WTC11 (cell line): ENCODE measurements at regions not wholly inside any gene's neighbourhood (a gene's known extent, or its start where the extent isn't known, plus 50 kb on each side); places are given as distances from the start of the nearest gene placed in this dataset.

Experiments used
- ATAC-seq: fragments of 200-7000 bp; cut with Tn5 transposase; 2 replicates; pipeline ENCODE4 v1.10.0; 2021; ENCODE audit warnings: mild to moderate bottlenecking, moderate library complexity
- CTCF ChIA-PET: fragments of 300-600 bp; sonication (Branson Sonifier 250); formaldehyde crosslinking; loops from one replicate; lab custom pipeline; 2021; ENCODE audit warnings: antibody characterized with exemption; lab: Charles Lee
- POLR2A ChIA-PET: fragments of 350-600 bp; sonication (Branson Sonifier 250); formaldehyde crosslinking; loops from one replicate; lab custom pipeline; 2021; ENCODE audit warnings: antibody characterized with exemption; lab: Charles Lee
- DNase-seq: peaks from one replicate; pipeline ENCODE4 v3.0.0; 2021; ENCODE audit warnings: low spot score
- H3K27ac Mint-ChIP-seq: 2 replicates; pipeline ENCODE4 v1.8.0; 2021; ENCODE audit warnings: mixed read lengths
- H3K27me3 Mint-ChIP-seq: 2 replicates; pipeline ENCODE4 v1.8.0; 2021; ENCODE audit warnings: low read depth, mild to moderate bottlenecking, moderate library complexity, mixed read lengths
- H3K36me3 Mint-ChIP-seq: 2 replicates; pipeline ENCODE4 v1.8.0; 2021; ENCODE audit warnings: mixed read lengths
- H3K4me1 Mint-ChIP-seq: 2 replicates; pipeline ENCODE4 v1.8.0; 2022; ENCODE audit warnings: mixed read lengths
- H3K4me3 Mint-ChIP-seq: 2 replicates; pipeline ENCODE4 v1.8.0; 2021; ENCODE audit warnings: mild to moderate bottlenecking, moderate library complexity, mixed read lengths
- H3K9me3 Mint-ChIP-seq: 2 replicates; pipeline ENCODE4 v1.8.0; 2021; ENCODE audit warnings: mixed read lengths
- AFF4 ChIP-seq: sonication (generic); formaldehyde crosslinking; IDR thresholded peaks from 2 replicates; pipeline ENCODE4 v1.8.1; 2023; ENCODE audit warnings: mild to moderate bottlenecking, missing genetic modification reagents, borderline replicate concordance
- ARID4B ChIP-seq: sonication (generic); formaldehyde crosslinking; IDR thresholded peaks from 2 replicates; pipeline ENCODE4 v1.8.0; 2023; ENCODE audit warnings: missing genetic modification reagents, mild to moderate bottlenecking, borderline replicate concordance
- ATF2 ChIP-seq: sonication (generic); formaldehyde crosslinking; IDR thresholded peaks from 2 replicates; pipeline ENCODE4 v1.8.1; 2022; ENCODE audit warnings: low read depth, missing genetic modification reagents, borderline replicate concordance
- CTCF ChIP-seq: fragments of 200-600 bp; IDR thresholded peaks from 2 replicates; pipeline ENCODE4 v1.8.0; 2022; ENCODE audit warnings: antibody characterized with exemption
- E2F1 ChIP-seq: sonication (generic); formaldehyde crosslinking; IDR thresholded peaks from 2 replicates; pipeline ENCODE4 v1.8.0; 2022; ENCODE audit warnings: mild to moderate bottlenecking, missing genetic modification reagents
- EMX1 ChIP-seq: fragments of 250-450 bp; sonication (Bioruptor Pico); IDR thresholded peaks from 2 replicates; pipeline ENCODE4 v1.8.0; 2021; ENCODE audit warnings: mild to moderate bottlenecking
- FOXP4 ChIP-seq: sonication (generic); formaldehyde crosslinking; IDR thresholded peaks from 2 replicates; pipeline ENCODE4 v1.8.0; 2022; ENCODE audit warnings: mild to moderate bottlenecking, missing genetic modification reagents
- MXD4 ChIP-seq: fragments of 250-450 bp; sonication (Bioruptor Pico); IDR thresholded peaks from 2 replicates; pipeline ENCODE4 v1.8.0; 2021; ENCODE audit warnings: mild to moderate bottlenecking, moderate library complexity, borderline replicate concordance
- NFE2L1 ChIP-seq: sonication (generic); formaldehyde crosslinking; IDR thresholded peaks from 2 replicates; pipeline ENCODE4 v1.8.1; 2023; ENCODE audit warnings: missing genetic modification reagents
- SOX15 ChIP-seq: fragments of 250-450 bp; sonication (Bioruptor Pico); IDR thresholded peaks from 2 replicates; pipeline ENCODE4 v1.9.0; 2021; ENCODE audit warnings: mild to moderate bottlenecking
- ZNF396 ChIP-seq: fragments of 250-450 bp; sonication (Bioruptor Pico); IDR thresholded peaks from 2 replicates; pipeline ENCODE4 v1.8.0; 2021; ENCODE audit warnings: mild to moderate bottlenecking, moderate library complexity, borderline replicate concordance
- ZNF671 ChIP-seq: fragments of 250-450 bp; sonication (Bioruptor Pico); IDR thresholded peaks from 2 replicates; pipeline ENCODE4 v1.8.0; 2021; ENCODE audit warnings: mild to moderate bottlenecking
- ZSCAN18 ChIP-seq: fragments of 250-450 bp; sonication (Bioruptor Pico); IDR thresholded peaks from 2 replicates; pipeline ENCODE4 v2.1.2; 2022; ENCODE audit warnings: mild to moderate bottlenecking, moderate library complexity

GRCh38 chr2:207236156-207236935 is 70.6 kb upstream of the KLF7 start (continued):
- TF ChIP-seq ZNF671 (CRISPR knock-in tag) (no peak), MXD4 (no peak)

GRCh38 chr2:207238831-207239701 is 73.3 kb upstream of the KLF7 start:
- ChIA-PET POLR2A (no interaction called here), CTCF (interaction anchor here (1.1 to 1.8 kb wide), 2 partner anchors 9 to 234 kb away, joined by 5 to 6 read pairs; no protein-coding TSS in a partner anchor)
- TF ChIP-seq AFF4 (CRISPR knock-in tag) = no peak
- no peak for TF ChIP-seq E2F1 (CRISPR knock-in tag)
- no peak for TF ChIP-seq FOXP4 (CRISPR knock-in tag)
- no peak for TF ChIP-seq CTCF
- no peak for TF ChIP-seq NFE2L1
- no peak for TF ChIP-seq ZSCAN18
- no peak for TF ChIP-seq ATF2 (CRISPR knock-in tag)
- TF ChIP-seq SOX15 (CRISPR knock-in tag) = no peak
- TF ChIP-seq EMX1 (CRISPR knock-in tag) = no peak
- TF ChIP-seq ARID4B (CRISPR knock-in tag) = no peak
- no peak for TF ChIP-seq ZNF396 (CRISPR knock-in tag)
- ATAC-seq = no peak
- Mint-ChIP-seq H3K36me3 (no peaks in the 10 kb centered on the region), H3K27ac (no peak overlapping the region), H3K9me3 (no peaks in the 10 kb centered on the region), H3K4me1 (peaks cover 17% of the 10 kb centered on the region), H3K27me3 (peaks cover 6% of the 10 kb centered on the region), H3K4me3 (no peak overlapping the region)
- DNase-seq = no peak
